ENCODE measurements at regions not wholly inside any gene's neighbourhood (a gene's known extent, or its start where the extent isn't known, plus 50 kb on each side); places are given as distances from the start of the nearest gene placed in this dataset.

DNA sequence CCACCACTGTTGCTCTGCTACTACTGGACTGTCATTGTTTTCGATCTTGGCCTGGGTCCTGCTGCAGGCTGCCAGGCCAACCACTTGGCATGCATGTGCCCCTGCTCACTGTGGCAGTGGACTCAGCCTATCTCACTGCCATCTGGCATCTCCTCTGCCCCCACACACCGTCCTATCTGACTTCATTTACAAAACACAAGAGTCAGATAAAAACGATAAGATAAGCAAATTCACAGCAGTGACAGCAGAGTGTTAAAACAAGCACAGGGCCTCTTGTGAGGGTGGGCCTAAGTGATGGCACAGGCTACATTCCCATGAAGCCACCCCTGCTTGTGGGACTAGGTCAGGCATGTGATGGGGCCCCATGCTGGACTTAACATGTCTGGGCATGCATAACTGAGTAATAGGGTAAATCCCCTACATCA lies 68.1 kb downstream of the CRYGS start:
- no peaks in the 10 kb centered on the region for H3K9me3 ChIP-seq (ENCODE audit: insufficient read depth, low read length, severe bottlenecking)
- no peaks in the 10 kb centered on the region for H3K36me3 ChIP-seq (ENCODE audit: insufficient read depth, low read length)
- no peaks in the 10 kb centered on the region for H4K20me1 ChIP-seq (ENCODE audit: insufficient read depth, low read length)
- H3K4me3 ChIP-seq (ENCODE audit: low read depth in 1 of 2, low read length in 2 of 2): no peak overlapping the region
- H2AFZ ChIP-seq (ENCODE audit: low read depth, low read length): no peak overlapping the region
- no peaks in the 10 kb centered on the region for H3K4me1 ChIP-seq (ENCODE audit: insufficient read depth, low read length)
- H3K4me2 ChIP-seq (ENCODE audit: insufficient read depth, low read length): no peak overlapping the region
- H3K9ac ChIP-seq (ENCODE audit: low read depth, low read length): no peak overlapping the region
- no peak for DNase-seq
- no peak overlapping the region for H3K27ac ChIP-seq (ENCODE audit: low read length)
- no peaks in the 10 kb centered on the region for H3K79me2 ChIP-seq (ENCODE audit: insufficient read depth, low read length)
- H3K27me3 ChIP-seq (ENCODE audit: insufficient read depth, low read length, poor library complexity): peaks cover 2% of the 10 kb centered on the region
- TF ChIP-seq, protein P1, sequence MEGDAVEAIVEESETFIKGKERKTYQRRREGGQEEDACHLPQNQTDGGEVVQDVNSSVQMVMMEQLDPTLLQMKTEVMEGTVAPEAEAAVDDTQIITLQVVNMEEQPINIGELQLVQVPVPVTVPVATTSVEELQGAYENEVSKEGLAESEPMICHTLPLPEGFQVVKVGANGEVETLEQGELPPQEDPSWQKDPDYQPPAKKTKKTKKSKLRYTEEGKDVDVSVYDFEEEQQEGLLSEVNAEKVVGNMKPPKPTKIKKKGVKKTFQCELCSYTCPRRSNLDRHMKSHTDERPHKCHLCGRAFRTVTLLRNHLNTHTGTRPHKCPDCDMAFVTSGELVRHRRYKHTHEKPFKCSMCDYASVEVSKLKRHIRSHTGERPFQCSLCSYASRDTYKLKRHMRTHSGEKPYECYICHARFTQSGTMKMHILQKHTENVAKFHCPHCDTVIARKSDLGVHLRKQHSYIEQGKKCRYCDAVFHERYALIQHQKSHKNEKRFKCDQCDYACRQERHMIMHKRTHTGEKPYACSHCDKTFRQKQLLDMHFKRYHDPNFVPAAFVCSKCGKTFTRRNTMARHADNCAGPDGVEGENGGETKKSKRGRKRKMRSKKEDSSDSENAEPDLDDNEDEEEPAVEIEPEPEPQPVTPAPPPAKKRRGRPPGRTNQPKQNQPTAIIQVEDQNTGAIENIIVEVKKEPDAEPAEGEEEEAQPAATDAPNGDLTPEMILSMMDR (IDR thresholded peaks at IDR 0.05; ENCODE audit: borderline replicate concordance, extremely low read depth, low read length, poor library complexity, severe bottlenecking): no peak
- TF ChIP-seq EZH2 (IDR thresholded peaks at IDR 0.05; ENCODE audit: borderline replicate concordance, low read depth, low read length, severe bottlenecking): no peak
- no peak for ATAC-seq (ENCODE audit: insufficient read depth, low read depth)

DNA sequence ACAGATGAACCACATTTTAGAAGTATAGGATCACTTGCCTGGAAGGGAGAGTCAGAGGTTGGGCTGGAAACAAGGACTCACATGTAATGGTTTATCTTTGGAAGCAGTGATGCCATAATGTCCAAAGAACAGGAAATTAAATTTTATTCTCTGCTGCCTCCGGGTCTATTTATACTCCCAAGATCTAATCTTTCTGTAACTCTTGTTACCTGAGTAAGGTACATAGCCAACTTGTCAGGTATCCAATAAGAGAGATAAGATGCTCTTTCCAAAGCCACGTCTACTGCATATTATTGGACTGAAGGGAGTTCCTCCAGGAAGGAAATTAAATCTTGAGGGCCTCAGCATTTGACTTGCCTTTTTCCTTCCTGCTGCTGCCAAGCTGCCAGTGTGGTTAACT lies 71.0 kb downstream of the CRYGS start:
- Histone ChIP-seq H3K36me3 (ENCODE audit: insufficient read depth, low read length) (no peaks in the 10 kb centered on the region), H3K4me2 (ENCODE audit: insufficient read depth, low read length) (no peak overlapping the region), H3K79me2 (ENCODE audit: insufficient read depth, low read length) (no peaks in the 10 kb centered on the region), H2AFZ (ENCODE audit: low read depth, low read length) (no peak overlapping the region), H3K9me3 (ENCODE audit: insufficient read depth, low read length, severe bottlenecking) (no peaks in the 10 kb centered on the region), H4K20me1 (ENCODE audit: insufficient read depth, low read length) (no peaks in the 10 kb centered on the region), H3K4me1 (ENCODE audit: insufficient read depth, low read length) (no peaks in the 10 kb centered on the region), H3K27ac (ENCODE audit: low read length) (no peak overlapping the region), H3K9ac (ENCODE audit: low read depth, low read length) (no peak overlapping the region), H3K27me3 (ENCODE audit: insufficient read depth, low read length, poor library complexity) (peaks cover 2% of the 10 kb centered on the region), H3K4me3 (ENCODE audit: low read depth in 1 of 2, low read length in 2 of 2) (no peak overlapping the region)
- no peak for DNase-seq
- no peak for ATAC-seq (ENCODE audit: insufficient read depth, low read depth)
- TF ChIP-seq, protein P1 (IDR thresholded peaks at IDR 0.05; ENCODE audit: borderline replicate concordance, extremely low read depth, low read length, poor library complexity, severe bottlenecking): no peak
- TF ChIP-seq EZH2 (IDR thresholded peaks at IDR 0.05; ENCODE audit: borderline replicate concordance, low read depth, low read length, severe bottlenecking): no peak

- no peak overlapping the region for H3K9ac ChIP-seq (ENCODE audit: low read depth, low read length)
- no peaks in the 10 kb centered on the region for H3K4me1 ChIP-seq (ENCODE audit: insufficient read depth, low read length)
- H3K27me3 ChIP-seq (ENCODE audit: insufficient read depth, low read length, poor library complexity): peaks cover 2% of the 10 kb centered on the region
- no peak overlapping the region for H2AFZ ChIP-seq (ENCODE audit: low read depth, low read length)
- H3K79me2 ChIP-seq (ENCODE audit: insufficient read depth, low read length): no peaks in the 10 kb centered on the region
- TF ChIP-seq EZH2 (IDR thresholded peaks at IDR 0.05; ENCODE audit: borderline replicate concordance, low read depth, low read length, severe bottlenecking): no peak
- TF ChIP-seq, protein P1 (IDR thresholded peaks at IDR 0.05; ENCODE audit: borderline replicate concordance, extremely low read depth, low read length, poor library complexity, severe bottlenecking): no peak
- H3K9me3 ChIP-seq (ENCODE audit: insufficient read depth, low read length, severe bottlenecking): no peaks in the 10 kb centered on the region
- no peak overlapping the region for H3K4me2 ChIP-seq (ENCODE audit: insufficient read depth, low read length)
- H3K4me3 ChIP-seq (ENCODE audit: low read depth in 1 of 2, low read length in 2 of 2): no peak overlapping the region
- no peaks in the 10 kb centered on the region for H3K36me3 ChIP-seq (ENCODE audit: insufficient read depth, low read length)
- H4K20me1 ChIP-seq (ENCODE audit: insufficient read depth, low read length): no peaks in the 10 kb centered on the region
- H3K27ac ChIP-seq (ENCODE audit: low read length): no peak overlapping the region
- ATAC-seq (ENCODE audit: insufficient read depth, low read depth) (no peak), DNase-seq (no peak)
These were observed 71.6 kb downstream of the CRYGS start for GRCh38 chr3:186472456-186473008.

GRCh38 chr3:186471771-186472170 lies 72.4 kb downstream of the CRYGS start:
- TF ChIP-seq, protein P1 (IDR thresholded peaks at IDR 0.05; ENCODE audit: borderline replicate concordance, extremely low read depth, low read length, poor library complexity, severe bottlenecking): no peak
- no peak for TF ChIP-seq EZH2 (IDR thresholded peaks at IDR 0.05; ENCODE audit: borderline replicate concordance, low read depth, low read length, severe bottlenecking)
- no peak for ATAC-seq (ENCODE audit: insufficient read depth, low read depth)
- peaks cover 2% of the 10 kb centered on the region for H3K27me3 ChIP-seq (ENCODE audit: insufficient read depth, low read length, poor library complexity)

More at GRCh38 chr3:186471771-186472170, 72.4 kb downstream of the CRYGS start:
- no peaks in the 10 kb centered on the region for H3K79me2 ChIP-seq (ENCODE audit: insufficient read depth, low read length)
- no peak overlapping the region for H3K9ac ChIP-seq (ENCODE audit: low read depth, low read length)
- H3K36me3 ChIP-seq (ENCODE audit: insufficient read depth, low read length): no peaks in the 10 kb centered on the region
- H3K4me1 ChIP-seq (ENCODE audit: insufficient read depth, low read length): no peaks in the 10 kb centered on the region
- H4K20me1 ChIP-seq (ENCODE audit: insufficient read depth, low read length): no peaks in the 10 kb centered on the region
- no peak for DNase-seq
- no peaks in the 10 kb centered on the region for H3K9me3 ChIP-seq (ENCODE audit: insufficient read depth, low read length, severe bottlenecking)
- H3K4me2 ChIP-seq (ENCODE audit: insufficient read depth, low read length): no peak overlapping the region
- H3K4me3 ChIP-seq (ENCODE audit: low read depth in 1 of 2, low read length in 2 of 2): no peak overlapping the region
- H2AFZ ChIP-seq (ENCODE audit: low read depth, low read length): no peak overlapping the region
- H3K27ac ChIP-seq (ENCODE audit: low read length): no peak overlapping the region
